ENCODE measurements at regions not wholly inside any gene's neighbourhood (a gene's known extent, or its start where the extent isn't known, plus 50 kb on each side); places are given as distances from the start of the nearest gene placed in this dataset.

- intact Hi-C loops (cut with micrococcal nuclease) = no loop called here
- Mint-ChIP-seq H3K27ac (no peak overlapping the region), H3K4me1 (no peaks in the 10 kb centered on the region), H3K9me3 (peaks cover 0 to 40% (median 8%) of the 10 kb centered on the region in 8 donors), H3K27me3 (no peaks in the 10 kb centered on the region), H3K36me3 (no peaks in the 10 kb centered on the region), H3K4me3 (no peak overlapping the region)
- H3K9me3 ChIP-seq (ENCODE audit: control insufficient read depth in 1 of 2, low read length in 2 of 2) = no peaks in the 10 kb centered on the region
- no peak overlapping the region for H3K4me3 ChIP-seq (ENCODE audit: low read length in 2 of 2)
- no peak overlapping the region for H3K27ac ChIP-seq (ENCODE audit: low read depth, low read length)
- no peaks in the 10 kb centered on the region for H3K36me3 ChIP-seq (ENCODE audit: insufficient read depth, low read length)
- DNase-seq = no peak
- CTCF ChIA-PET (ENCODE audit: partially characterized antibody) = no interaction called here
- H3K27me3 ChIP-seq (ENCODE audit: insufficient read depth, low read length) = no peaks in the 10 kb centered on the region
- H3K4me1 ChIP-seq (ENCODE audit: insufficient read depth, low read length) = no peaks in the 10 kb centered on the region
- POLR2A ChIA-PET (ENCODE audit: partially characterized antibody) = interaction anchor here (0.5 kb wide), 1 partner anchor 47 kb away, joined by 3 read pairs; no protein-coding TSS in a partner anchor
These were observed 695.1 kb downstream of the TNS3 start for GRCh38 chr7:46886669-46887374.

- no peaks in the 10 kb centered on the region for H3K4me1 Mint-ChIP-seq
- H3K36me3 Mint-ChIP-seq = no peaks in the 10 kb centered on the region
- no peak overlapping the region for H3K27ac Mint-ChIP-seq
- Histone ChIP-seq H3K4me3 (ENCODE audit: low read length in 2 of 2) (no peak overlapping the region), H3K36me3 (ENCODE audit: insufficient read depth, low read length) (no peaks in the 10 kb centered on the region), H3K4me1 (ENCODE audit: insufficient read depth, low read length) (no peaks in the 10 kb centered on the region), H3K27me3 (ENCODE audit: insufficient read depth, low read length) (no peaks in the 10 kb centered on the region), H3K9me3 (ENCODE audit: control insufficient read depth in 1 of 2, low read length in 2 of 2) (no peaks in the 10 kb centered on the region), H3K27ac (ENCODE audit: low read depth, low read length) (no peak overlapping the region)
- DNase-seq = no peak
- intact Hi-C loops (cut with micrococcal nuclease) = no loop called here
- H3K4me3 Mint-ChIP-seq = no peak overlapping the region
- ChIA-PET CTCF (ENCODE audit: partially characterized antibody) (no interaction called here), POLR2A (ENCODE audit: partially characterized antibody) (no interaction called here)
- no peaks in the 10 kb centered on the region for H3K27me3 Mint-ChIP-seq
- peaks cover 0 to 28% (median 13%) of the 10 kb centered on the region in 8 donors for H3K9me3 Mint-ChIP-seq
These were observed 696.7 kb downstream of the TNS3 start for GRCh38 chr7:46885167-46885566.

- no peak overlapping the region for H3K27ac Mint-ChIP-seq
- no peaks in the 10 kb centered on the region for H3K9me3 ChIP-seq (ENCODE audit: control insufficient read depth in 1 of 2, low read length in 2 of 2)
- H3K4me3 Mint-ChIP-seq = no peak overlapping the region
- intact Hi-C loops (cut with micrococcal nuclease) = no loop called here
- H3K4me3 ChIP-seq (ENCODE audit: low read length in 2 of 2) = no peak overlapping the region
- no peaks in the 10 kb centered on the region for H3K36me3 ChIP-seq (ENCODE audit: insufficient read depth, low read length)
- H3K4me1 Mint-ChIP-seq = no peaks in the 10 kb centered on the region
- CTCF ChIA-PET (ENCODE audit: partially characterized antibody) = no interaction called here
- H3K27me3 ChIP-seq (ENCODE audit: insufficient read depth, low read length) = no peaks in the 10 kb centered on the region
- no peaks in the 10 kb centered on the region for H3K27me3 Mint-ChIP-seq
- peaks cover 0 to 15% (median 10%) of the 10 kb centered on the region in 8 donors for H3K9me3 Mint-ChIP-seq
- H3K27ac ChIP-seq (ENCODE audit: low read depth, low read length) = no peak overlapping the region
- H3K4me1 ChIP-seq (ENCODE audit: insufficient read depth, low read length) = no peaks in the 10 kb centered on the region
- DNase-seq = no peak
- POLR2A ChIA-PET (ENCODE audit: partially characterized antibody) = no interaction called here
- no peaks in the 10 kb centered on the region for H3K36me3 Mint-ChIP-seq
These were observed 700.3 kb downstream of the TNS3 start for GRCh38 chr7:46881507-46882127.

- no peak overlapping the region for H3K27ac ChIP-seq (ENCODE audit: low read depth, low read length)
- no peaks in the 10 kb centered on the region for H3K4me1 Mint-ChIP-seq
- no peaks in the 10 kb centered on the region for H3K27me3 ChIP-seq (ENCODE audit: insufficient read depth, low read length)
- H3K36me3 Mint-ChIP-seq = no peaks in the 10 kb centered on the region
- no peak overlapping the region for H3K4me3 ChIP-seq (ENCODE audit: low read length in 2 of 2)
- H3K27me3 Mint-ChIP-seq = no peaks in the 10 kb centered on the region
- H3K27ac Mint-ChIP-seq = no peak overlapping the region
- H3K36me3 ChIP-seq (ENCODE audit: insufficient read depth, low read length) = no peaks in the 10 kb centered on the region
- H3K9me3 ChIP-seq (ENCODE audit: control insufficient read depth in 1 of 2, low read length in 2 of 2) = no peaks in the 10 kb centered on the region
- intact Hi-C loops (cut with micrococcal nuclease) = no loop called here
- H3K4me1 ChIP-seq (ENCODE audit: insufficient read depth, low read length) = no peaks in the 10 kb centered on the region
- peaks cover 0 to 12% (median 8%) of the 10 kb centered on the region in 8 donors for H3K9me3 Mint-ChIP-seq
- H3K4me3 Mint-ChIP-seq = no peak overlapping the region
- DNase-seq = no peak
- CTCF ChIA-PET (ENCODE audit: partially characterized antibody) = no interaction called here
- POLR2A ChIA-PET (ENCODE audit: partially characterized antibody) = no interaction called here
These were observed 701.3 kb downstream of the TNS3 start for GRCh38 chr7:46880508-46881196.

- Histone ChIP-seq H3K4me3 (ENCODE audit: low read length in 2 of 2) (no peak overlapping the region), H3K4me1 (ENCODE audit: insufficient read depth, low read length) (no peaks in the 10 kb centered on the region), H3K9me3 (ENCODE audit: control insufficient read depth in 1 of 2, low read length in 2 of 2) (no peaks in the 10 kb centered on the region), H3K27ac (ENCODE audit: low read depth, low read length) (no peak overlapping the region), H3K27me3 (ENCODE audit: insufficient read depth, low read length) (no peaks in the 10 kb centered on the region), H3K36me3 (ENCODE audit: insufficient read depth, low read length) (no peaks in the 10 kb centered on the region)
- Mint-ChIP-seq H3K4me1 (no peaks in the 10 kb centered on the region), H3K4me3 (no peak overlapping the region), H3K27me3 (no peaks in the 10 kb centered on the region), H3K27ac (no peak overlapping the region), H3K36me3 (no peaks in the 10 kb centered on the region), H3K9me3 (peaks cover 0 to 10% (median 6%) of the 10 kb centered on the region in 8 donors)
- CTCF ChIA-PET (ENCODE audit: partially characterized antibody) = no interaction called here
- DNase-seq = no peak
- intact Hi-C loops (cut with micrococcal nuclease) = no loop called here
- POLR2A ChIA-PET (ENCODE audit: partially characterized antibody) = no interaction called here
These were observed 702.1 kb downstream of the TNS3 start for GRCh38 chr7:46879783-46880182.

- POLR2A ChIA-PET (ENCODE audit: partially characterized antibody) = no interaction called here
- Mint-ChIP-seq H3K4me1 (no peaks in the 10 kb centered on the region), H3K27me3 (no peaks in the 10 kb centered on the region), H3K36me3 (no peaks in the 10 kb centered on the region), H3K9me3 (peaks cover 0 to 8% (median 2%) of the 10 kb centered on the region in 8 donors), H3K27ac (no peak overlapping the region), H3K4me3 (no peak overlapping the region)
- no peak for DNase-seq
- H3K36me3 ChIP-seq (ENCODE audit: insufficient read depth, low read length) = no peaks in the 10 kb centered on the region
- intact Hi-C loops (cut with micrococcal nuclease) = no loop called here
- H3K4me3 ChIP-seq (ENCODE audit: low read length in 2 of 2) = no peak overlapping the region
- no peaks in the 10 kb centered on the region for H3K9me3 ChIP-seq (ENCODE audit: control insufficient read depth in 1 of 2, low read length in 2 of 2)
- CTCF ChIA-PET (ENCODE audit: partially characterized antibody) = no interaction called here
- H3K27me3 ChIP-seq (ENCODE audit: insufficient read depth, low read length) = no peaks in the 10 kb centered on the region
- H3K27ac ChIP-seq (ENCODE audit: low read depth, low read length) = no peak overlapping the region
- no peaks in the 10 kb centered on the region for H3K4me1 ChIP-seq (ENCODE audit: insufficient read depth, low read length)
These were observed 710.4 kb downstream of the TNS3 start for GRCh38 chr7:46871516-46871915.

- no peaks in the 10 kb centered on the region for H3K27me3 ChIP-seq (ENCODE audit: insufficient read depth, low read length)
- H3K27ac Mint-ChIP-seq = no peak overlapping the region
- intact Hi-C loops (cut with micrococcal nuclease) = no loop called here
- no peaks in the 10 kb centered on the region for H3K4me1 ChIP-seq (ENCODE audit: insufficient read depth, low read length)
- no peaks in the 10 kb centered on the region for H3K9me3 ChIP-seq (ENCODE audit: control insufficient read depth in 1 of 2, low read length in 2 of 2)
- no peak overlapping the region for H3K27ac ChIP-seq (ENCODE audit: low read depth, low read length)
- no peaks in the 10 kb centered on the region for H3K36me3 Mint-ChIP-seq
- no peaks in the 10 kb centered on the region for H3K4me1 Mint-ChIP-seq
- H3K9me3 Mint-ChIP-seq = peaks cover 4 to 25% (median 13%) of the 10 kb centered on the region in 8 donors
- H3K36me3 ChIP-seq (ENCODE audit: insufficient read depth, low read length) = no peaks in the 10 kb centered on the region
- H3K27me3 Mint-ChIP-seq = no peaks in the 10 kb centered on the region
- ChIA-PET POLR2A (ENCODE audit: partially characterized antibody) (no interaction called here), CTCF (ENCODE audit: partially characterized antibody) (no interaction called here)
- no peak overlapping the region for H3K4me3 ChIP-seq (ENCODE audit: low read length in 2 of 2)
- no peak overlapping the region for H3K4me3 Mint-ChIP-seq
- DNase-seq = no peak
These were observed 717.2 kb downstream of the TNS3 start for GRCh38 chr7:46864716-46865115.
